GM18909 (cell line): ENCODE measurements at regions not wholly inside any gene's neighbourhood (a gene's known extent, or its start where the extent isn't known, plus 50 kb on each side); places are given as distances from the start of the nearest gene placed in this dataset.

ENCODE experiments used
- ATAC-seq: cut with Tn5 transposase; IDR thresholded peaks from one replicate; pipeline ENCODE4 v1.9.1; 2021; ENCODE audit warnings: mild to moderate bottlenecking; ENCODE audit not compliant: unreplicated experiment, poor library complexity

GRCh38 chr2:224264259-224264658 is 137.6 kb downstream of the FAM124B start:
- ATAC-seq, result no peak

- no peak for ATAC-seq
These were observed 138.3 kb downstream of the FAM124B start for GRCh38 chr2:224263571-224264043.

GRCh38 chr2:224261326-224261725 is 140.6 kb downstream of the FAM124B start:
- no peak for ATAC-seq

GRCh38 chr2:224260372-224261020 is 141.4 kb downstream of the FAM124B start:
- ATAC-seq, result no peak

- ATAC-seq, result no peak
These were observed 142.1 kb downstream of the FAM124B start for GRCh38 chr2:224259831-224260230.

- no peak for ATAC-seq
These were observed 143.8 kb downstream of the FAM124B start for GRCh38 chr2:224258059-224258458.

GRCh38 chr2:224257156-224257555 is 144.8 kb downstream of the FAM124B start:
- no peak for ATAC-seq

GRCh38 chr2:224253464-224253863 is 148.4 kb downstream of the FAM124B start:
- ATAC-seq, result no peak

GRCh38 chr2:224252631-224253030 is 149.3 kb downstream of the FAM124B start:
- ATAC-seq, result no peak

- ATAC-seq, result no peak
These were observed 152.9 kb downstream of the FAM124B start for GRCh38 chr2:224248944-224249371.

- ATAC-seq, result no peak
These were observed 159.3 kb downstream of the FAM124B start for GRCh38 chr2:224242561-224242960.

GRCh38 chr2:224241812-224242211 is 160.1 kb downstream of the FAM124B start:
- ATAC-seq, result no peak

- ATAC-seq, result no peak
These were observed 160.9 kb downstream of the FAM124B start for GRCh38 chr2:224241001-224241400.

- ATAC-seq, result no peak
These were observed 177.9 kb downstream of the FAM124B start for GRCh38 chr2:224223851-224224555.

GRCh38 chr2:224222974-224223373 is 178.9 kb downstream of the FAM124B start:
- no peak for ATAC-seq

GRCh38 chr2:224222291-224222690 is 179.6 kb downstream of the FAM124B start:
- ATAC-seq, result no peak

- no peak for ATAC-seq
These were observed 180.4 kb downstream of the FAM124B start for GRCh38 chr2:224221455-224221913.

GRCh38 chr2:224220586-224221255 is 181.2 kb downstream of the FAM124B start:
- ATAC-seq, result no peak

GRCh38 chr2:224219781-224220180 is 180.7 kb upstream of the SERPINE2 start:
- no peak for ATAC-seq

GRCh38 chr2:224217962-224218347 is 178.9 kb upstream of the SERPINE2 start:
- no peak for ATAC-seq
